ENCODE measurements at regions not wholly inside any gene's neighbourhood (a gene's known extent, or its start where the extent isn't known, plus 50 kb on each side); places are given as distances from the start of the nearest gene placed in this dataset.

DNA sequence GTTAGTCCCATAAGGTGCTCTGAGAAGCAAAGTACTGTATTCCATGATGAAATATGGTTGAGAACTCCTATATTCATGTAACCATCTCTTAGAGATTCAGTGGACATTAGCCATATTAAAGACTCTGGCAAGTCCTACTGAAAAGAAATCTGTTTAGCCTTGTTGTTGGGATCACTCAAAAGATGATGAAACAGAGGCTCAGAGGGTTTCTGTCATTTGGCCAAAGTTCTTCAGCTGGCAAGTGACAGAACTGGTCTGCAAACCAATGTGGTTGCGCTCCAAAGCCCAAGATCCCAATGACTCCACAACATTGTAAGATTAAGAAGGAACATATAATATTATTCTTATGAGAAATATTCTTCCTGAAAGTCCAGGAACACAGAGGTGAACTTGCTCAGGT is 462.9 kb downstream of the ACTL7B start:
- no peak for DNase-seq

DNA sequence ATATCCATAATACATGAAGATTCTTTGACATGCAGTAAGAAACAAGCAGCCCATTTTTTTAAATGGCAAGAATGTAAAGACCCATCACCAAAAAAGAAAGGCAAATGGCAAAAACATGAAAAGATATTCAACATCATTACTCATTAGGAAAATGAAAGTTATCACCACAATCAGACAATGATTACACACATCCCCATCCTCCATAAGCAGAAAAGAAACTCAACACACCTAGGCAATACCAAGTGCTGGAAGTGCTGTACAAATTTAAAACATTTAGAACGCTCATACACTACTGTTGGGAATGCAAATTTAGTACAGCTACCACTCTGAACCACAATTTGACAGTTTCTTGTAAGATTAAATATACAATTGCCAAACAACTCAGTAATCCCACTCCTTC is 466.7 kb downstream of the ACTL7B start:
- no peak for DNase-seq

DNA sequence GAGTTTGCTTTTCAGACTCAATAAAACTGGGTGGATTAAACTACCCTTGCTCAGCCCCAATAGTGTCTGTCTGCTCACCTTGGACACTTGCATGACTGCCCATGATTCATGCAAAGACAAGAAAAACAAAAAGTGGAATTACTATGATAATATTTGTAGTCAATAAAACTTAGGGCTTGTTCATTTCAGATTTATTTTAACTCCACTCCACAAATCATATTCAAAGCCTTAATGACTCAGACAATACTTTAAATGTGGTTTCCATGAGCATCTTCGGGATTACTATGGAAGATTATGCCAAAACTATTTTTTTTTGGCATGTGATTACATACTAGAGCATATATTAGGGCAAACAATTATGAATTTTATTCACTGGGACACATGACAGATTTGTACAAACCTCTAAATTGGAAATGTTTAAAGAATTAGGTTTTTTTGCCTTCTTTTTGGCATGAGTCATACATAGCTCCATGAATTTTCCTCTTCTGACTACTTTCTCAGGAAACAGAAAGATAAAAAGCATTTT is 468.9 kb downstream of the ACTL7B start:
- no peak for DNase-seq

DNA sequence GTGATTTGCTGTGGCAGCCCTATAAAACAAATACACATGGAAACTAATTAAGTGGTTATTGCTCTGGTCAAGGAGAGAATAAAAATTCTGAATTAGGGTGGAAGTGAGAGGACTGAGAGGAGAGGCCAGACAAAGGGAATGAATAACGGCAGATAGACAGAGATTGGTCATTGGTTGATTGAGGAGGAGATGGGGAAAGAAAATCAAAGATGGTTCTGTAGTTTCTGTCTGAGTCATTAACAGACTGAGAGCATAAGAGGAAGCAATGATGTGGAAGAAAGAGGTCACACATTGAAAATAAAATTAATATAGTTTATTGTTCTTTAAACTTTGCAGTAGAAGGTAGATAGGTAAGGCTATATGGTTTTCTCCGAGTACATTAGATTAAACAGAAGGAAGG is 469.8 kb downstream of the ACTL7B start:
- no peak for DNase-seq

DNA sequence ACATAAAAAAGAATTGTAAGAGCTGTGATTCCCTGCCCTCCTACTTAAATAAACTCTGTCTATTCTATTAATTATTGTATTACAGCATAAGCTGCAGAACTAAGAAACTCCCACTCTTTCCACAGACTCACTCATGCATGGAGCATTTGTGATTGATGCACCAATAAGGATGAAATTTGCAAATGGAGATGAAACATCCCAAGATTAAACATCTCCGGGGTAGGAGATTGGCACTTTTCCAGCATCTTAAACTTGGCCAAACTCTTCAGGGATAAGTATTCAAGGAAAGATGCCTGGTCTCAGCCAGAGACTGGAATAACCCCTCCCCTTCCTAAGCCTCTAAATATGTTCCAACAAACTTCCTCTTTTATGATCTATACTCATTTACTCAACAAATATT is 472.0 kb downstream of the ACTL7B start:
- no peak for DNase-seq

DNA sequence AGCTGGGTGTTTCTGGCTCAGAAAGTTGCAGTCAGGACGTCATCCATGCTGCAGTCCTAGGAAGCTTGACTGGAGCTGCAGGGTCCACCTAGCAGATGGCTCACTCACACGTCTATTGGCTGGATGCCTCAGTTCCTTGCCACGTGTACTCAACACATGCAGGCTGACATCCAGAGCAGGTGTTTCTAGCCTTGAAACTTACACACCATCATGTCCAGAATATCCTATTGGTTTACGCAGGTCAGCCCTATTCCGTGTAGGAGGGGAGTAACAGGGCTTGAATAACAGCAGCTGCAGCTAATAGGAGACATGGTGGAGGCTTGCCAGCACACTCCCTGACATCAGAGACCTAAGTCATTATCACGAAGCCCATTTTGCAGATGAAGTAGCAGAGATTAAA is 473.5 kb downstream of the ACTL7B start:
- DNase-seq, result no peak

DNA sequence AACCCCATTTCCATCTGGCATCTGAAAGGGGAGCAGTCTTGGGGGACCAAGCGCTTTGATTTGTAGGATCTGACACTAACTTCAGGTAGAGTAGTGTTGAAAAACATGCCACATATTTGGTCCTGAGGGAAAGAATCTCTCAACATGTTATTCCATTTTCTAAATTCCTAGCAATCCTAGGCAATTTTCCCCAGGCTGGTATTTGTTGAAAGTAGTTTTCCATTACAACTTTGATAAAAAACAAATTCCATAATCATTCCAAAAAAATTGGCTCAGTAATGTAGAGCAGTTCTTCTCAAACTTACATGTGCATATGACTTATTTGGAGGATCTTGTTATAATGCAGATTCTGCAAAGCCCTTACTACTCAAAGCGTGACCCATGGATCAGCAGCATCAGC is 477.9 kb downstream of the ACTL7B start:
- no peak for DNase-seq

DNA sequence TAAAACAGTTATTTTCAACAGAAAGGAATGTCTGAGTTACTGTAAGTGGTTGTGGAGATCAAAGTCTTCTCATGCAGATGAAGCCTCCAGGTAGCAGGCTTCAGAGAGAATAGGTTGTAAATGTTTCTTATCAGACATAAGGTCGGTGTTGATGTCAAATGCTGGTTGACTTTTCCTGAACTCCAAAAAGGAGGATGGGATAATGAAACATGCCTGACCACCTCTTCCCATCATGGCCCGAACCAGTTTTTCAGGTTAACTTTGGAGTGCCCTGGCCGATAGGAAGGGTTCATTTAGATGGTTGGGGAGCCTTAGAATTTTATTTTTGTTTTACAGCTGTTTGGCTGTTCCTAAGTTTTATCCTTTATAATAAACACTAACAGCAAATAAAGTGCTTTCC is 478.4 kb downstream of the ACTL7B start:
- no peak for DNase-seq

DNA sequence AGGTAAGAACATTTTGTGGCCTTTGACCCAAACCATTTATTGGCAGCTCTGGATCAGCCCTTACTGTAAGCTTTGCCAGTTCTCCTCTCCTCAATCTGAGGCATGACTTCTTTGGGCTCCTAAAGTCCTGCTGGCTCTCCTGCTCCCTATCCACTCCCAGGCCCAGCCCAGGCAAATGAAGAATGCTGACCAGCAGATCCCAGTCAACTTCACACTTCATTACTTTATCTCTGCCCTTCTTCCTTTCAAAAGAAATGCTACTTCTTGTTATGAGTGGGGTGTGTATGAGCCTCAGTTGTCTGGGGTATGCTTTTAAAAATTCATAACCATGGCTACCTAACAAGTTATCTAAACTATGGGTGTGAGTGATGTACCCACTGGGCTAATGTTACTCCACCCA is 479.6 kb downstream of the ACTL7B start:
- no peak for DNase-seq

DNA sequence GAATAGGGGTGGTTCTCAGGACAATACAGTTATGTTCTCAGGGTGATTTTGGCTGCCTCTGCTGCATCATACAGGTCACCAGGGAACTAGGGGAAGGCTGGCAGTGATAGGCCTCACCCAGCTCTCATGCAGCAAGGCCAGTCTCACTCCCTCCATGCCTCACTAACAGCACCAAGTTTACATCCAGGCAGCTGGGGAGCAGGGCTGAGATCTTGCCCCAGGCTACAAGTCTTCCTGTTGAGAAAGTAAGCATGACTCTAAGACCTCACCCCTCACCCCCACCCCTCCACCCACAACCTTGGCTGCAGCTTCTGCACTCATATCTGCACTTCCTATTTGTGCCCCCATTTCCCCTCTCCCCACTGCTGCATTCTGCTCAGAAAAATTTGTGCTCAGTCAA is 481.2 kb downstream of the ACTL7B start:
- DNase-seq, result no peak

DNA sequence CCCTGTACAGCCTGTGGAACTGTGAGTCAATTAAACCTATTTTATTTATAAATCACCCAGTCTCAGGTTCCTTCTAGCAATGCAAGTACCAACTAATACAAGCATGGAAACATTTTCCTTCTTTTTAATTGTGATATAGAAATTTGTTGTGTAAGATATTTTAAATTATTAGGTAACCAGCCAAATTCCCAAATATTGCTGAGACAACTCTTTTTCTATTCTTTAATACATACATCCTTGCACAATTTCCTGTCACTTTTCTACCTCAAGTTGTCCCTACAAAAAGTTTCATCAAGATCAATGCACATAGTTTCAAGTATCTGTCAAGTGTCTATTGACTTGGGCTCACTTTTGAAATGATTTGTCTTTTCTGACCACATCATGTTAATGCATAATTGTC is 488.6 kb downstream of the ACTL7B start:
- DNase-seq, result no peak

DNA sequence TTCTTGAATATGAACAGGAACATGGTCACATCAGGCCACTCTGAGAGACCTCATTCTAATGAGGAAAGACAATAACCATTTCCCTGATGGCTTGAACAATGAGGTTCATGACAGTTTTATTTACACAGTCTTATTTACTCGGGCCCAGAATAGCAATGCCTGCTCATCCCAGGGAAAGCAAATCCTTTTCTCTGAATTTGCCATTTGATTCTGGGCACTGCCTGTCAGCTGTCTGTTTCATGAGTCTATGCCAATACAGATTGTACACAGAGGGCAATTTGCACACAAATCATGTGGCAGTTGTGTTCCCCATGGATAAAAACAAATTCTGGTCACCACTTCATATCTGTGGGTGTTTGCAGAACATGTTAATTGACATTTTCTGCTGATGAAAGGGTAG is 492.5 kb downstream of the ACTL7B start:
- no peak for DNase-seq

DNA sequence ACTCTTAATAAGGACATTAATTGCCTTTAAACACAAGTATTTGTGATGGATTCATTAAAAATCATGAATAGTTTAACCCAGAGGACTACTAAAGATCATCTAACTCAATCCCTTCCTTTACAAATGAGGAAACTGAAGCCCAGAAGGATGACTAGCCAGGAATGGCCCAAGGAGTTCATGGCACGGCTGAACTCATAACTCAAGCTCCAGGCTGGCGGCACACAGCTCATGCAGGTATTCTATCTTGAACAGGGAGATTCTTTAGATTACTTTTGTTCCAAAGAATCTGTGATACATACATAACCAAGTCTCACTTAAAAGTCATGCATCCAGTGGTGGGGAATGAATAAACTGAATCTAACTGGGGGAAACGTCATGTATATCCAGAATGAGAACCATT is 495.5 kb downstream of the ACTL7B start:
- DNase-seq, result no peak

DNA sequence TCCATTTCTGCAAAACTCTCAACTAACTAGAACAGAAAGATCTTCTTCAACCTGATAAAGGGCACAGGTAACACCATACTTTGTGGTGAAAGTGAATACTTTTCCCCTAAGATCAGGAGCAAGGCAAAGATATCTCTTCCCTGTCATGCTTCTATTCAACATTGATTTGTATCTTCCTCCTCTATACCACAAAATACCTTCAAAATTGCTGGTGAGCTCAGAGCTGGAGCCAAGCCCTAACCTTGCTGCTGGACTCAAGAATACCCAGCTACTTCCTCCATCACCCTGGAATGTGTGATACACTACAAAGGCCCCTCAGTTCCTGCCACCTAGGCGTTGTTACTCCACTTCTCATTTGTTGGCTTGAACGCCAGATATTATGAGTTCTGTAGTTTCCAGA is 499.0 kb downstream of the ACTL7B start:
- no peak for DNase-seq

DNA sequence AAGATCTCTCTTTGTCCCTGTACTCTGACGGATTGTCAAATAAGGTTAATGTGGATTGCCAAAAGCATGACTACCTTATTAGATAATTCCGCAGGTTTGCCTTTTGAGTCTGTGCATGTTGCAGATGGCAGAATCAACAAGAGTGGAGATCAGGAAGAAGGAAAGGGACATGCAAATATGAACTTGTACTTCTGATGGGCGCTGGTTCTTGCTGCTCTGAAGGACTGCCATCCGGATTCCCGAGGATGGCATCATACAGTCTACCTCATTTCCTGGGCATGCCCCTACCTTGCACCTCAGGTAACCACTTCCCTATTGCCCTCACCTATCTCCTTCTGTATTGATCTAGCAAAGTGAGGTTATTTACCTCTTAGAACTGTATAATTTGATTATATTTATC is 504.2 kb downstream of the ACTL7B start:
- no peak for DNase-seq

DNA sequence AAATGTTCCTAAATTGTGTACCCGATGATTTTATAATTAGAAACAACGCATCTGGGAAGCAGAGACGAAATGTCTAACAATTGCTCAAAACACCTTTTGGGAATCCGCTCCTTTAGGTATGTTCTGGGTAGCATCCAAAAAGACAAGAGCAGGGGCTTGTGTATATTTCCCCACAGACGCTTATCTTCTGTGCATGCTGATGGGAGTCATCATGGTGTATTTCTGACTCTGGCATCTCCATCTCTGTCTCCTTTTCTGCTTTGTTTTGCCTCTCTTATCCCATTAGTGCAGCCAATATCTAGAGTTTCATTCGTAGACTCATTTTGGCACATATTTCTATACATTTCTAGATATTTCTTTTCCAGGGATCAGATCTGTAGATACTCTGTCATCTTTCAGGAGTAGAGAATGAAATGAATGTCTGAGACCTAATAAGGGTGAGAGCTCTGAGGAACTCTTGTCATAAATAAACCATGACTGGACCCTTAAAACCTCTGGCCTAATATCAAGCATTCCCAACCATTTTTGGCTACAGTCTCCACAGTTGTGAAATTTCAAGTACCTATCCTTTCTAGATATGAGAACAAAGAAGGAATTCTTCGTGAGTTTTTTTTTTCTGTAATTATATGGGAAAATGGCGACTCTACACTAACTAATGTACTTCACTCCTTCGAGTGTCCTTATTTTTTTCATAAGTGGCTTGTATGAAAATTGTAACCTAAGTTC is 508.2 kb downstream of the ACTL7B start:
- no peak for DNase-seq

DNA sequence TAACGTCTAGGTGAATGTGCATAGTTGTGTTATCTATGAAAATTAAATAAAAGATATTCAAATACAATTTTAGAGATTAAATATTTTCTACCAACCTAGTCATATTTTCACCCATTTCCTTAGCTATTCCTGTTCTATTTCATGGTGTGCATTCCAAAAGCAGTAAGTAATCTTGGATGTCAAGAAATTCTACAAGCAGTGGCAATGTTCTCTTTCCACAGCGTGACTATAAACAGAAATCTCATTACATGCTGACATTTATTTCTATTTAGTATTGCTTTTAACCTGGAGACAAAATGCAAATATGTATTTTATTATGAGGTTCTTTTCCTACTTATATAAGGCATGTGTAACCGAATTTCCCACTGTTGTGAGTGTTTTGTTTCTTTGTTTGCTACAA is 510.0 kb downstream of the ACTL7B start:
- no peak for DNase-seq

DNA sequence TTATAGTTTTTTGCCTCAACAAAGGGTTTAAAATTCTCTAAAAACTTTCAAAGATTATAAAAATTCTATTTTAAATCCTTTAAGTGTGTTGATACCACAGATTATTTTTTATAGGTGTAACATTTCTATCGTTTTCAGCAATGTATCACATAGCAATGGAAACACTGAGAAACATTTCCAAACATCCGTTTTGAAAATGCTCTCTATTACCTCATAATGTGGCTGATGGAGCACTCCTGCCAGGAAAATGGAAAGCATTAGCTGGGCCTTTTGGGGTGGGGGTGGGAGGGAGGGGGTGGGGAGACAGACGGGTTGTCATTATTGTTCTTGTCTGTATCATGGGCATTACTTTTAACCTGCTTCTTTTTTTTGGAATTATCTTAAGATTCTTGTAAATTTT is 516.5 kb downstream of the ACTL7B start:
- DNase-seq, result no peak

DNA sequence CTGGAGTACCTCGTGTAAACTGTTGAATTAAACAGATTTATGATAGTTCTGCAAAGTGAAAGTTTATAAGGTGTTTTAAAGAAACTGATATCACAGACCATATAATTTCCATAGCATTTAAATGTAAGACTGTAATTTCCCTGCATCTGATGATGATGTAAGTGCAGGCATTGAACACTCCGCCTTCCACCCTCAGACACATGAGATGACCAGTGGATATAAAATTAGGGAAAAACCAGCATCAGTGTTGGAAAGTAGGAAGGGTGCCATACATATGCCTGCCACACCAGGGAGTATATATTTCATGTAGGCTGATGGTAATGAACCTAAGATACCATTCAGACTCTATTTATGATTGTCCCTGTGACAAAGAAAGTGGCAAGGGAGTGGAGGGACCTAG is 519.2 kb downstream of the ACTL7B start:
- no peak for DNase-seq

DNA sequence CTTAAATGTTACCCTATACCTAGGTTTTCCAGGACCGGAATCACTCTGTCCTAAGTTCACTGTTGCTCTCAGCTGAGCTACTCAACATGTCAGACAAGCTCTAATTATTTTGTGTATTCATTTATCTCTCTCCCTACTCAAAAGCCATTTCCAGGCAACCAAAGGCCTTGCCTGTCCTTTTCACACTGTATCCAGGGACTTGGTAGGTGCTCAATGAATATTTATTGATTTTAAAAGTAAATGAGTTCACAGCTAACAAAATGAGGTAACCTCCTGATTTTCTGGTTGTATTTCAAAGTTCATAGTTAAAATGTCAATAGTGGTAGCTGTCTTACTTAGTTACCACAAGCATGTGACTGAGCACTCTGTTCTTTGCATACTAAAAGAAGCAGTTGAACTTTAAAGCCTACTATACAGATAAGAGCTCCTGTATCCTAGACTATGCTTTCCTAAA is 522.2 kb downstream of the ACTL7B start:
- DNase-seq, result no peak

DNA sequence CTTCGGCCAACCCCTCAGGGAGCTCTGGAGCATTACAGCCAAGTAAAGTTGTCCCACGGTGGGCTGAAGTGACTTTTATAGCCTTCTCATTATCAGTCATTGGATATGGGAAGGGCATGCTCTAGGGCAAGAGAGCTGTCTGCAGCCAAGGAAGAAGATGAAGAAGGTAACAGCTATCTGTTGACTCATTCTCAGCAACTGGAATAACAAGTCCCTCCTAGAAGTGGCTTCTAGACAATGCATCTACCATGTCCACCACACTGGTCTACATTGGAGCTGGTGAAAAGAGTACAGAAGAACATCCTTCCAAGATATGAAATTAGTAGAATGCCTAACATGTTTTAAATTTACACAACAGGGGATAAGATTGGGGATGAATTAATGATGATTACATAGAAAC is 524.2 kb downstream of the ACTL7B start:
- no peak for DNase-seq

DNA sequence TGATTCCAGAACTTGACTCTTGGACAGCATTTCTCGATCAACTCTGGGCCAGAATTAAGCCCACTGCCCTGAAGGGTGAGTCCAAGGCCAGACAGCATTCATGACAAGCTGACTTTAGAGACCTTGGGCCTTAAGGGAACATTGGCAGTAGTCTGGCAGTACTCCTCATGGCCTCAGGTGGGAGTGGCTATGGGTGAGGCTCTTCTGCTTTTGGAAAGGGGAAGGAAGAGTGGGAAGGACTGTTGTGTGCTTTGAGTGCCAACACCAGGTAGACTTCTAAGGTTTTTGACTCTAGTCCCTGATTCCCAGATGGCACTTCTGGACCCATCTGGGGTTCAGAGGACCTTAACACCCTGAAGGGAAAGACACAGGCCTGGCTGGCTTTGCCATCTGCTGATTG is 530.4 kb downstream of the ACTL7B start:
- no peak for DNase-seq

DNA sequence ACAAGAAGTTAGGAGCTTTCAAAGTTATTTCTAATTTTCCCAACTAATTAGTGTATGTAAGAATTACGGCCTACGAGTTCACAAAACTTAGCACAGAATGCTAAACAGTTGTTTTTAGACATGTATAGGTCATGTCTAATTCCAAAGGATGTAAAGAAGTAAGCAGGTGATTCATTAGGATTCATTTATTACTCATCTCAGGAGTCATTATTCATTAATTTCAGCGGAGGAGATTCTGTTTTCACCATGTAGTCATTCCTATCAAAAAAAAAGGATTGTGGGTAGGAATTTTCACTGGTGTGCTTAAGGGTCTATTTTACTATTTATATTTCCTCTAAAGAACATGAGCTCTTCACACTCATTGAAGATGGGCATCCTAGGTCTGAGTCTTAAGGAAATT is 532.2 kb downstream of the ACTL7B start:
- DNase-seq, result no peak

DNA sequence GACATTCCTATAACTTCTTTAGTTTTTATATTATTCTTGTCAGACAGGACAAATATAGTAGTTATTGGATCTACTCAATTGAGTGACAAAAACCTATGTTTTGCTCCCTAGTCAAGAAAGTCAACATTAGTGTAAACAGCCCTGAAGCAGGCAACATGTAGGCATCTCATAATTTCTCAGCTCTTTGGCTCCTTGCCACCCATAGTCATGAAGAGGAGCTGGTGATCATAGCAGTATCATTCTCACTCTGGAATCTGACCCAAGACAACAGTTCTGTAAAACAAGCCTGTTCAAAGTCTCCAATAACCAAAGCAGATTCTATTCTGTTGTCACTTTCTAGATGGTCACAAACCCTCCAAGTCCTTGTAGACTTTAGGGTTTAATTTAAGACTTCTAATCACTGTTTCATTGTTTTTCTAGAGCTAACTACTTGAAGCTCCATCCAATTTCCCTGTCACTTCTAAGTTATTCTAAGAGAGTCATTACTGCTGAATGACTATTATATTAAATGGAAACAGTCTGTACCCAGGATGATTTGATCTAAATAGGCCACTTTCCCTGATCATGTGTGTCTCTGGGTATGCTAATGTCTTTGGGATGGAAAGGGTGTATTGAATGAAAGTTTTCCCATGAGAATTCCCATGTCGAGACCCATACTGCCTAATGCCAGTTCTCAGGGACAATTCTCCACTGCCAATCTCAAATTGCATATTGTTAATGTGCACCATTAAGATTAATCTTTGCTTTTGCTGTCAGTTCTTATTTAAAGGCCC is 533.3 kb downstream of the ACTL7B start:
- no peak for DNase-seq

DNA sequence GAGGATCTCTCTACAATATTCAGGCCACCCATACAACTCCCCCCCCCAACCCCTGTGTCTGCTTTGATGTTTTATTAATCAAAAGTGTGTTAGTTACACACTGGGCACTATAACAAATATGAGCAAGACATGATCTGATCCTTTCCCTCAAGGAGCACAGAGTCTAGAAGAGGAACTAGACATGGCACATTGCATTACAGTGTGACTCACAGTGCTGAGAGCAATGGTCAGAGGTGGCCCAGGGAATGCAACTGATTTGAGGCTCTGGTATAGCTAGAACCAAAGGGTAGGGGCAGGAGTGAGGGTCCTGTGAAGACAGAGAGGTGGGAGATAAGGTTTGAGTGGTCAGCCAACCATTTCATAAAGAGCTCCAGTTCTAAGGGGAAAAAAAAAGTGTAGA is 539.2 kb downstream of the ACTL7B start:
- no peak for DNase-seq
